NCI-H1930 (cell line): ENCODE measurements at regions not wholly inside any gene's neighbourhood (a gene's known extent, or its start where the extent isn't known, plus 50 kb on each side); places are given as distances from the start of the nearest gene placed in this dataset.

ENCODE experiments used
- DNase-seq, 2 experiments: peaks; one replicate each; lab custom pipeline; 2025; lab: John Stamatoyannopoulos, UW

GRCh38 chr4:14787894-14788293, 214.4 kb upstream of the CPEB2 start:
- DNase-seq: no peak

DNA sequence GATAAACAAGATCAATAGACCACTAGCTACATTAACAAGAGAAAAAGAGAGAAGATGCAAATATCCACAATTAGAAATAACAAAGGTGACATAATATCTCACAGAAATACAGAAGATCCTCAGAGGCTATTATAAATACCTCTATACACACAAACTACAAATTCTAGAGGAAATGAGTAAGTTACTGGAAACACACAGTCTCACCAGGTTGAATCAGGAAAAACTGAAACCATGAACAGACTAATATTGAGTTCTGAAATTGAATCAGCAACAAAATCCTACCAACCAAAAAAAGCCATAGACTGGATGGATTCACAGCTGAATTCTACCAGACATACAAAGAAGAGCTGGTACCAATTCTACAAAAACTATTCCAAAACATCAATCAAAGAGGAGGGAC, 211.8 kb upstream of the CPEB2 start:
- no peak for DNase-seq

DNA sequence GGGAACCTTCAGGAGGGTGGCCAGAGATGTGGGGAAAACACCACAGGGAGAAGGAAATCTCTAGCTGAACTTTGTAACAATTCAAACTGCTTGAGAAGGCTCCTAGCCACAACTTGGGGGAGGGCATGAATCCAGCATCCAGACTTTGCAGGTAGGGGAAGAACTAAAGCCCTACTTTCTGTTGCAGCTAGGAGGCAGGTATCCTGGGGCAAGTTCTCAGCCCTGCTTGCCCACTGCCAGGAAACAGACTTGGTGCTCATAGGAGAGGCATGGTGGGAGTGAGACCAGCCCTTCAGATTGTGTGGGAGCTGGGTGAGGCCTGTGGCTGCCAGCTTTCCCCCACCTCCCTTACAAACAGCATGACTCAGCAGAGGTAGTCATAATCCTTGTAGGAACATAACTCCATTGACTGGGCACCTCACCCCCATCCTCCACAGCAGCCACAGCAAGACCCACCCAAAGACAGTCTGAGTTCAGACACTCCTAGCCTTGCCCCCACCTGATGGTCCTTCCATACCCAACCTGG, 209.5 kb upstream of the CPEB2 start:
- no peak for DNase-seq

GRCh38 chr4:14800977-14801376, 201.3 kb upstream of the CPEB2 start:
- DNase-seq: no peak

GRCh38 chr4:14802596-14802995, 199.7 kb upstream of the CPEB2 start:
- DNase-seq: no peak

GRCh38 chr4:14807856-14808255, 194.4 kb upstream of the CPEB2 start:
- DNase-seq: no peak

- DNase-seq: no peak
Measured at GRCh38 chr4:14809203-14809602, 193.1 kb upstream of the CPEB2 start.

DNA sequence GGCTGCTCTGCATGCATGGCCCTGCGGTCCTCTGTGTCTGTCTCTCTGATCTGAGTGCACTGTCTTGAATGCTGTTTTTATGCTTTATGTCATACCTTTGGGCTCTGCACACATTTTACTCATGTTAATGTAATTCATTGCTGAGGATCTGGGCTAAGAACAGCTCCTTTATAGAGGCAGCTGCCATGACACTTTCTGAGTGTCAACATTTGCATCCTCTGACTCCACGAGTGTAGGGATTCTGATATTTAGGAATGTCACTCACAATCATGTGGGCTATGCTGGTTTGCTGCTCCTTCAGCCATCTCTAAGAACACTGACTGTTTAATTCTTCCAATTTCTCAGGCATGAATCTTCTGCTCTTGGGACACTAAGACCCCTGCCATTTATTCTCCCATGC, 192.2 kb upstream of the CPEB2 start:
- DNase-seq: no peak

DNA sequence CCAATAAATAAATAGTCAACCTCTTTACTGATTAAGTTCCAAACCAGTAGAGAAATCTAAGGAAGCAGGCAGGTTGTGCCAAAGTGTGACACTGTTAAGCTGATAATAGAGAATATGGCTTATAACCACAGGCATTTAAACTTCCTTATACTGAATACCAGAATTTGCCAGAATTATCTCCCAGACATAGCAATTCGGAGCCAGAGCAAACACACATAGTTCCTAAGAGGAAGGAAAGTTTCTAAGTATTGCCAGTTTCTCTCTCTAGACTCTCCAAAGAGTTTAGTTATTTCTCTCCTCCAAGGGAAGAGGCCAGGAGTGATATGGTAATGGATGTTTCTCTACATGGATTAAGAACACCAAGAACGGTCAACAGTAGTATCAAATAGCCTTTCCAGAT, 191.7 kb upstream of the CPEB2 start:
- DNase-seq: no peak

GRCh38 chr4:14812101-14812500, 190.2 kb upstream of the CPEB2 start:
- DNase-seq: no peak

- DNase-seq: no peak
Measured at GRCh38 chr4:14816623-14817261, 185.5 kb upstream of the CPEB2 start.

DNA sequence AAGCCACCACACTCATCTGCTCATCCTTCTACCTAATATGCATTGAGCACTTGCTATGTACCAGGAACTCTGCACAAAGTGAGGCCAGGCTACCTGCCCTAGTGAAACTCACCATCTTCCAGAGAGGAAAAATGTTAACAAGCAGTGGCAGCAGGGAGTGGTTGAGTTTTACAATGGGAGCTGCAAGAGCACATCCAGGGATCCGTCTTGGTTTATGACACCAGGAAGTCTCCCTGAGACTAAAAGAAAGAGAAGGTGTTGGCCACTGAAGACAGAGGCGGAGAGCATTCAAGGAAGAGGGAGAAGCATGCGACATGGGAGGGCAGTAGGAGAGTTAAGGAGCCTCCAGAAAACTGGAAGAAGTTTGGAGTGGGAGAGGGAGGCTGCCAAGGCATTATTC, 178.1 kb upstream of the CPEB2 start:
- no peak for DNase-seq

DNA sequence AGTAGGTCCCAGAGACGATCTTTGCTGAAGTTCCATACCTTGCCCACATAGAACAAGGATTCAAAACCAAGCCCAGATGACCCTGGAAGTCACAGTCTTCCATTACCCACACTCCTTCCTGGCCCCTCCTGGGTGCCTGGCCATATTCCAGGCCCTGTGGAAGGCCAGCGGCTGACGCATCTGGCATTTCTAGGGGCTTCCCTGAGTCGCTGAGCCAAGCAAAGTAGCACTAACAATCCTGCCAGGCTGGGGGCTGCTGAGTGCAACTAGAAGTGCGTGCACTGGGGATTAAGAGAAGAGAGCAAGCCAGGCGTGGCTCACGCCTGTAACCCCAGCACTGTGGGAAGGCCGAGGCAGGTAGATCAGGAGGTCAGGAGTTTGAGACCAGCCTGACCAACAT, 175.2 kb upstream of the CPEB2 start:
- DNase-seq: no peak

- no peak for DNase-seq
Measured at GRCh38 chr4:14829795-14830194, 172.5 kb upstream of the CPEB2 start.

DNA sequence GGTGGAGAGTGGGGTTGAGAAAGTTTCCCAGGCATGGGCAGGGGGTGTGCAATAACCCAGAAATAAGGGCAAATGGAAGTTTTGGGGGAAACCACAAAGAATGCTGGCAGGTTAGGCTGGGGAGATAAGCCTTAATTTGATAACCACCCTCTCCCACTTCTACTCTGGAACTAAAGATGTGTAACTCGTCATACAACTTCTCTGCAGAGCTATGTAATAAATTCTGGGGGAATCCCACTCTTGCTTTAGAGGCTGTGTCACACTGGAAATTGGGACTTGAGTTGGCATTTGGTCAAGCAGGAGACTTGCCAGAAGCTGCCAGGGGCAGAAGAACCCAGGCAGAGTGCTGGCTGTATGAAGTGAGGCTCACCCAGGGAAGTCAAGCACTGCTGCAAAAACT, 170.9 kb upstream of the CPEB2 start:
- DNase-seq: no peak

GRCh38 chr4:14833053-14833452, 169.2 kb upstream of the CPEB2 start:
- DNase-seq: no peak

GRCh38 chr4:14834382-14834781, 167.9 kb upstream of the CPEB2 start:
- no peak for DNase-seq

GRCh38 chr4:14835288-14835687, 167.0 kb upstream of the CPEB2 start:
- DNase-seq: no peak

GRCh38 chr4:14835708-14836425, 166.4 kb upstream of the CPEB2 start:
- no peak for DNase-seq

DNA sequence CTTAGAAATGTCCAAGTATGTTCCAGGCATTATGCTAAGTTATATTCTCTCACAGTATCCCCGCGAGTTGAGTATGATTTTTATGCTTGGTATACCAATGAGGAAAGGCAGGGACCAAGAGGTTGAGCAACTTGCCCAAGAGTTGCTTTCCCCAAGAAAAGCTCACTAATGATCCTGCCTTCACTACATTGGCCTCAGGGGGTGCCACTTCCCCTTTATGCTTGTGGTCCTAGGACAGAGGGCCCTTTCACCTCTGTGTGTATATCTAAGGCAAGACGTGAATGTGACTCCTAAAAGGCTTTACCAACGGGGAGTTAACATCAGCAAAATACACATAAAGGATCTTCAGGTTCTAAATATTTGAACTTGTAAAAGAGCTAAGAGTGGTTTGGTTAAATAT, 164.4 kb upstream of the CPEB2 start:
- DNase-seq: no peak

GRCh38 chr4:14841801-14842768, 160.2 kb upstream of the CPEB2 start:
- no peak for DNase-seq

- no peak for DNase-seq
Measured at GRCh38 chr4:14842964-14843630, 159.2 kb upstream of the CPEB2 start.
